ENCODE measurements at regions not wholly inside any gene's neighbourhood (a gene's known extent, or its start where the extent isn't known, plus 50 kb on each side); places are given as distances from the start of the nearest gene placed in this dataset.
A peak's percentile ranks its signal among the peaks of the same experiment; 100 is the strongest.

DNA sequence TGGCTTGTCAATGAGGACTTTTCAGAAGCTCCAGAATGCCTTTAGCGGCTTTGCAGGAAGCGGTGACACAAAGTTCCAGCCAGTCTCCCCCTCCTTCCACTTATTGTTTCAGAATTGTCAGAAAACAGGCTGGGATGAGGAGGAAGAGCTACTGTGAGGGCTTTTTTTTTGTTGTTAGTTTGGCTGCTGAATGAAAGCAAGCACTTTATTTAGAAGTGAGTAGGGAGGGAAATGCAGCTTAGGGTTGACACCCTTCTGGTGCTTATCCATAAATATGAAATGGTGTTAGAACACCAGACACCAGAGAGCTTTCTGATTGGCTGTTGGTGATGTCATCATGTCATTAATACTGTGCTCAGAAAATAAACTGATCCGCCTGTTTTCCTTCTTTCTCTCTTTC is 251.5 kb downstream of the SOX4 start:
- H4K5ac ChIP-seq (ENCODE audit: insufficient read length, low read depth, low read length), result no peak overlapping the region
- no peak for DNase-seq
- H3K79me1 ChIP-seq (ENCODE audit: insufficient read depth, low read depth, low read length, poor library complexity, severe bottlenecking), result peaks cover 1% of the 10 kb centered on the region
- H3K27ac ChIP-seq (ENCODE audit: insufficient read length, low read depth, low read length), result no peak overlapping the region
- no peak overlapping the region for H2AFZ ChIP-seq (ENCODE audit: low read length)
- H2BK5ac ChIP-seq (ENCODE audit: insufficient read length, low read length), result no peak overlapping the region
- no peak overlapping the region for H2BK12ac ChIP-seq (ENCODE audit: insufficient read length, low read depth, low read length)
- H3T11ph ChIP-seq (ENCODE audit: low read length), result no peak overlapping the region
- Mint-ChIP-seq H3K4me3 (no peak overlapping the region), H3K27ac (peak overlapping the region in 1 of 3 experiments; percentile 91; a peak in 3 of 7 replicates), H3K36me3 (ENCODE audit: insufficient read depth in 1 of 3, low read depth in 3 of 3) (peaks cover 13 to 23% (median 18%) of the 10 kb centered on the region in 3 experiments; a peak in 6 of 7 replicates), H3K4me1 (peaks cover 65% of the 10 kb centered on the region in 2 experiments), H3K9me3 (no peaks in the 10 kb centered on the region), H3K27me3 (ENCODE audit: low read depth) (no peaks in the 10 kb centered on the region)
- TF ChIP-seq CTCF (conservative IDR thresholded peaks at IDR 0.05), result no peak
- H2AK5ac ChIP-seq (ENCODE audit: insufficient read length, low read length), result no peak overlapping the region
- H4K20me1 ChIP-seq (ENCODE audit: control insufficient read depth, insufficient read depth, insufficient read length), result no peaks in the 10 kb centered on the region
- H3K9me3 ChIP-seq (ENCODE audit: control insufficient read depth, low read depth, low read length), result no peaks in the 10 kb centered on the region
- no peak overlapping the region for H4K91ac ChIP-seq (ENCODE audit: insufficient read length, low read depth, low read length)
- no peak overlapping the region for H3K9ac ChIP-seq (ENCODE audit: extremely low read depth, insufficient read length, low read length)
- no peak overlapping the region for H3K4ac ChIP-seq (ENCODE audit: low read depth, low read length)
- no CpG with 5 or more reads among the region's 3 CpGs for WGBS (ENCODE audit: extremely low coverage, insufficient read length, low lambda C conversion rate)
- no peak overlapping the region for H3K4me2 ChIP-seq (ENCODE audit: insufficient read depth, insufficient read length, low read length)
- H2BK20ac ChIP-seq (ENCODE audit: low read depth, low read length, poor library complexity, severe bottlenecking), result no peak overlapping the region
- H2BK15ac ChIP-seq (ENCODE audit: low read depth, low read length), result no peak overlapping the region
- H3K23ac ChIP-seq (ENCODE audit: insufficient read length, low read depth, low read length), result no peak overlapping the region
- no peak overlapping the region for H3K14ac ChIP-seq (ENCODE audit: insufficient read depth, low read length)
- H3K27me3 ChIP-seq (ENCODE audit: insufficient read depth, low read length), result no peaks in the 10 kb centered on the region; the same call in 1 of the 2 replicates
- H3K23me2 ChIP-seq (ENCODE audit: insufficient read length, low read depth, low read length, poor library complexity, severe bottlenecking), result no peaks in the 10 kb centered on the region
- no peak overlapping the region for H4K8ac ChIP-seq (replicated peaks; ENCODE audit: insufficient read length, low read depth, low read length)
- no peak overlapping the region for H2BK120ac ChIP-seq (ENCODE audit: low read depth, low read length, poor library complexity, severe bottlenecking)
- peaks cover 9% of the 10 kb centered on the region; the same call in 1 of the 2 replicates for H3K4me1 ChIP-seq (ENCODE audit: insufficient read depth, low read length)
- H3K56ac ChIP-seq (ENCODE audit: insufficient read length, low read depth, low read length), result no peak overlapping the region
- H3K18ac ChIP-seq (ENCODE audit: insufficient read length, low read depth, low read length), result no peak overlapping the region
- H3K79me2 ChIP-seq (ENCODE audit: insufficient read depth, low read length), result peaks cover 9% of the 10 kb centered on the region
